ENCODE measurements at regions not wholly inside any gene's neighbourhood (a gene's known extent, or its start where the extent isn't known, plus 50 kb on each side); places are given as distances from the start of the nearest gene placed in this dataset.

DNA sequence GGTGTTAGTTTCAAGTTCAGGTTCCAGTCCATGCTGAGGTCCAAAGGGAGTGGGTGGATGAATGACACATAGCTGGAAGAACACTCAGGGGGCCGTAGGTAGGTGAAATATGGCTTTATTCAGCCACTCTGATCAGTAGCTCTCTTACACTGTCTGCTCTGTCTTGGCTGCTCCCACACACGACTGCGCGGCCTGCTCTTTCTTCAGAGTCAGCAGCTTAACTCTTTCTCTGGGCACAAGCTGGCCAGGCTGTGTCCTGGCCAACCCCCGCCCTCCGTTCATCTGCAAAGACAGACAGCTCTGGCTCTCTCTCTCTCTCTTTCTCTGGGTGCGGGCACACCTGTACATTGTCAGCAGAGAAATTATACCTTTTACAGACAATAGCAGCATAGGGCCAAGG, 317.4 kb upstream of the SORCS1 start:
- H3K4me3 ChIP-seq (ENCODE audit: control extremely low read depth in 1 of 5, extremely low read depth in 1 of 5, insufficient read depth in 1 of 5, low read depth in 2 of 5, low read length in 4 of 5) = no peak overlapping the region
- peaks cover 0 to 20% of the 10 kb centered on the region in 2 donors for H3K4me1 ChIP-seq (ENCODE audit: control insufficient read depth in 2 of 2, insufficient read depth in 2 of 2, low read length in 2 of 2)
- ChIA-PET CTCF (no interaction called here), POLR2A (no interaction called here)
- WGBS (ENCODE audit: insufficient coverage) = 90% methylated on average over 7 of the region's 7 CpGs
- no peak overlapping the region for H3K4me3 Mint-ChIP-seq
- H3K27ac ChIP-seq (ENCODE audit: low read length in 2 of 2) = no peak overlapping the region
- H3K4me1 Mint-ChIP-seq = peaks cover 5% of the 10 kb centered on the region
- H3K9ac ChIP-seq (ENCODE audit: low read length) = no peak overlapping the region
- H3K79me2 ChIP-seq (ENCODE audit: control insufficient read depth, insufficient read depth, low read length) = no peaks in the 10 kb centered on the region
- ATAC-seq (ENCODE audit: low read depth) (no peak), DNase-seq (no peak)
- no peaks in the 10 kb centered on the region for H3K27me3 ChIP-seq (replicated peaks in 1 of 4; ENCODE audit: control extremely low read depth in 1 of 4, control insufficient read depth in 3 of 4, insufficient read depth in 4 of 4, low read length in 3 of 4)
- H3K27ac Mint-ChIP-seq = peak overlapping the region; percentile 32
- no peak overlapping the region for H3K4me2 ChIP-seq (replicated peaks; ENCODE audit: low read depth, low read length, poor library complexity, severe bottlenecking)
- no peaks in the 10 kb centered on the region for H3K27me3 Mint-ChIP-seq
- intact Hi-C loops (cut with micrococcal nuclease) = no loop called here
- no peaks in the 10 kb centered on the region for H3K36me3 ChIP-seq (replicated peaks in 1 of 2; ENCODE audit: control extremely low read depth in 1 of 2, control insufficient read depth in 1 of 2, extremely low read depth in 1 of 2, insufficient read depth in 2 of 2, low read length in 1 of 2)
- H3K9me3 ChIP-seq (ENCODE audit: control extremely low read depth in 1 of 3, control insufficient read depth in 2 of 3, insufficient read depth in 1 of 3, low read length in 2 of 3) = peaks cover 0 to 1% (median 0%) of the 10 kb centered on the region in 3 donors
- H3K9me3 Mint-ChIP-seq (ENCODE audit: insufficient read depth) = peaks cover 5% of the 10 kb centered on the region
- no peaks in the 10 kb centered on the region for H4K20me1 ChIP-seq (ENCODE audit: control insufficient read depth, insufficient read depth, low read length, poor library complexity, severe bottlenecking)
- no peak for TF ChIP-seq EZH2 (IDR thresholded peaks at IDR 0.05; ENCODE audit: borderline replicate concordance, insufficient read depth, low read depth, low read length, poor library complexity, severe bottlenecking)
- TF ChIP-seq, protein P1, sequence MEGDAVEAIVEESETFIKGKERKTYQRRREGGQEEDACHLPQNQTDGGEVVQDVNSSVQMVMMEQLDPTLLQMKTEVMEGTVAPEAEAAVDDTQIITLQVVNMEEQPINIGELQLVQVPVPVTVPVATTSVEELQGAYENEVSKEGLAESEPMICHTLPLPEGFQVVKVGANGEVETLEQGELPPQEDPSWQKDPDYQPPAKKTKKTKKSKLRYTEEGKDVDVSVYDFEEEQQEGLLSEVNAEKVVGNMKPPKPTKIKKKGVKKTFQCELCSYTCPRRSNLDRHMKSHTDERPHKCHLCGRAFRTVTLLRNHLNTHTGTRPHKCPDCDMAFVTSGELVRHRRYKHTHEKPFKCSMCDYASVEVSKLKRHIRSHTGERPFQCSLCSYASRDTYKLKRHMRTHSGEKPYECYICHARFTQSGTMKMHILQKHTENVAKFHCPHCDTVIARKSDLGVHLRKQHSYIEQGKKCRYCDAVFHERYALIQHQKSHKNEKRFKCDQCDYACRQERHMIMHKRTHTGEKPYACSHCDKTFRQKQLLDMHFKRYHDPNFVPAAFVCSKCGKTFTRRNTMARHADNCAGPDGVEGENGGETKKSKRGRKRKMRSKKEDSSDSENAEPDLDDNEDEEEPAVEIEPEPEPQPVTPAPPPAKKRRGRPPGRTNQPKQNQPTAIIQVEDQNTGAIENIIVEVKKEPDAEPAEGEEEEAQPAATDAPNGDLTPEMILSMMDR (IDR thresholded peaks at IDR 0.05) = no peak
- H2AFZ ChIP-seq (ENCODE audit: insufficient read depth, low read depth, low read length, poor library complexity, severe bottlenecking) = no peak overlapping the region

DNA sequence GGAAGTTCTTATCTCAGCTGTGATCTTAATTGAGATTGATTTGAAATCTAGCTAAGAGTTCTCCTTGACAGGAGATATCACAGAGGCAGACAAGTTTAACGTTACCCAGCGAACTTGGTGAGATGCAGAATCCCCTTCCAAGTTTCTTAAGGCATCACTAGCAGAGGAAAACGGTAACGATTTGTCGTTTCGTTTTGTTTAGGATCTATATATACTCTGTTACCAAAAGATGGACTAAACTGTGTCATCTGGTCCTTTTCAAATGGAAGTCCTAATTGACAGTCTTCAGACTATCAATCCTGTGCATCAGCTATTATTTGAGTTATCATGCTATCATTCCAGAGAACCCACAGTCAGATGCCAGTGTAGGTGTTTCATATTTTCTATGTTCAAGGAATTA, 316.7 kb upstream of the SORCS1 start:
- no peaks in the 10 kb centered on the region for H3K79me2 ChIP-seq (ENCODE audit: control insufficient read depth, insufficient read depth, low read length)
- H3K27ac ChIP-seq (ENCODE audit: low read length in 2 of 2) = no peak overlapping the region
- H3K4me3 ChIP-seq (ENCODE audit: control extremely low read depth in 1 of 5, extremely low read depth in 1 of 5, insufficient read depth in 1 of 5, low read depth in 2 of 5, low read length in 4 of 5) = no peak overlapping the region
- DNase-seq (no peak), ATAC-seq (ENCODE audit: low read depth) (no peak)
- intact Hi-C loops (cut with micrococcal nuclease) = no loop called here
- no peak overlapping the region for H3K27ac Mint-ChIP-seq
- no peak overlapping the region for H3K9ac ChIP-seq (ENCODE audit: low read length)
- peaks cover 8% of the 10 kb centered on the region for H3K4me1 Mint-ChIP-seq
- H3K27me3 ChIP-seq (replicated peaks in 1 of 4; ENCODE audit: control extremely low read depth in 1 of 4, control insufficient read depth in 3 of 4, insufficient read depth in 4 of 4, low read length in 3 of 4) = no peaks in the 10 kb centered on the region
- H3K4me3 Mint-ChIP-seq = no peak overlapping the region
- peaks cover 0 to 26% of the 10 kb centered on the region in 2 donors for H3K4me1 ChIP-seq (ENCODE audit: control insufficient read depth in 2 of 2, insufficient read depth in 2 of 2, low read length in 2 of 2)
- H3K9me3 ChIP-seq (ENCODE audit: control extremely low read depth in 1 of 3, control insufficient read depth in 2 of 3, insufficient read depth in 1 of 3, low read length in 2 of 3) = peaks cover 0 to 1% (median 0%) of the 10 kb centered on the region in 3 donors
- no peaks in the 10 kb centered on the region for H4K20me1 ChIP-seq (ENCODE audit: control insufficient read depth, insufficient read depth, low read length, poor library complexity, severe bottlenecking)
- H2AFZ ChIP-seq (ENCODE audit: insufficient read depth, low read depth, low read length, poor library complexity, severe bottlenecking) = no peak overlapping the region
- H3K27me3 Mint-ChIP-seq = no peaks in the 10 kb centered on the region
- 96% methylated on average over 4 of the region's 6 CpGs for WGBS (ENCODE audit: insufficient coverage)
- TF ChIP-seq, protein P1 (IDR thresholded peaks at IDR 0.05) = no peak
- no peak for TF ChIP-seq EZH2 (IDR thresholded peaks at IDR 0.05; ENCODE audit: borderline replicate concordance, insufficient read depth, low read depth, low read length, poor library complexity, severe bottlenecking)
- H3K4me2 ChIP-seq (replicated peaks; ENCODE audit: low read depth, low read length, poor library complexity, severe bottlenecking) = no peak overlapping the region
- H3K36me3 ChIP-seq (replicated peaks in 1 of 2; ENCODE audit: control extremely low read depth in 1 of 2, control insufficient read depth in 1 of 2, extremely low read depth in 1 of 2, insufficient read depth in 2 of 2, low read length in 1 of 2) = no peaks in the 10 kb centered on the region
- ChIA-PET CTCF (interaction anchor here (0.7 kb wide), 1 partner anchor 71 kb away, joined by 5 read pairs; no protein-coding TSS in a partner anchor), POLR2A (no interaction called here)
- peaks cover 5% of the 10 kb centered on the region for H3K9me3 Mint-ChIP-seq (ENCODE audit: insufficient read depth)

Measured in B cell (primary cell).